ENCODE measurements at regions not wholly inside any gene's neighbourhood (a gene's known extent, or its start where the extent isn't known, plus 50 kb on each side); places are given as distances from the start of the nearest gene placed in this dataset.
"Not testable (repeated sequence)": the region's sequence is repeated elsewhere in the genome, so short reads cannot be mapped to it uniquely, and the experiment has no call there.

- no peak for TF ChIP-seq CTCF (IDR thresholded peaks at IDR 0.05; ENCODE audit: insufficient read depth, missing control alignments)
- peak; percentile 32 for FAIRE-seq
- DNase-seq (ENCODE audit: insufficient read length, low spot score) = no peak
Observed at GRCh38 chr5:82517544-82518075, 239.5 kb upstream of the RPS23 start.

GRCh38 chr5:82513738-82514137 is 235.6 kb upstream of the RPS23 start:
- TF ChIP-seq CTCF (IDR thresholded peaks at IDR 0.05; ENCODE audit: insufficient read depth, missing control alignments) = no peak
- DNase-seq (ENCODE audit: insufficient read length, low spot score) (no peak), FAIRE-seq (no peak)

- no peak for TF ChIP-seq CTCF (IDR thresholded peaks at IDR 0.05; ENCODE audit: insufficient read depth, missing control alignments)
- DNase-seq (ENCODE audit: insufficient read length, low spot score) = no peak
- FAIRE-seq = no peak
Observed at GRCh38 chr5:82512025-82512424, 233.9 kb upstream of the RPS23 start.

GRCh38 chr5:82511134-82511533 is 233.0 kb upstream of the RPS23 start:
- DNase-seq (ENCODE audit: insufficient read length, low spot score) (no peak), FAIRE-seq (no peak)
- TF ChIP-seq CTCF (IDR thresholded peaks at IDR 0.05; ENCODE audit: insufficient read depth, missing control alignments) = no peak

- FAIRE-seq (no peak), DNase-seq (ENCODE audit: insufficient read length, low spot score) (no peak)
- TF ChIP-seq CTCF (IDR thresholded peaks at IDR 0.05; ENCODE audit: insufficient read depth, missing control alignments) = no peak
Observed at GRCh38 chr5:82509762-82510161, 231.6 kb upstream of the RPS23 start.

GRCh38 chr5:82506390-82506789 is 228.2 kb upstream of the RPS23 start:
- not testable (repeated sequence) for DNase-seq (ENCODE audit: insufficient read length, low spot score); FAIRE-seq

- no peak for FAIRE-seq
- TF ChIP-seq CTCF (IDR thresholded peaks at IDR 0.05; ENCODE audit: insufficient read depth, missing control alignments) = no peak
- no peak for DNase-seq (ENCODE audit: insufficient read length, low spot score)
Observed at GRCh38 chr5:82499725-82500244, 221.6 kb upstream of the RPS23 start.

GRCh38 chr5:82497242-82497641 is 219.1 kb upstream of the RPS23 start:
- DNase-seq (ENCODE audit: insufficient read length, low spot score) (no peak), FAIRE-seq (no peak)
- TF ChIP-seq CTCF (IDR thresholded peaks at IDR 0.05; ENCODE audit: insufficient read depth, missing control alignments) = no peak
